Stimulated activated CD8-positive, alpha-beta memory T cell treated with anti-CD3 and anti-CD28 coated beads, Interleukin-12 subunit alpha, Interleukin-12 subunit beta, amount 100 ng/mL, for 1 hour (primary cell): ENCODE measurements at regions not wholly inside any gene's neighbourhood (a gene's known extent, or its start where the extent isn't known, plus 50 kb on each side); places are given as distances from the start of the nearest gene placed in this dataset.
"Not testable (repeated sequence)": the region's sequence is repeated elsewhere in the genome, so short reads cannot be mapped to it uniquely, and the experiment has no call there.

ENCODE experiments used
- DNase-seq: peaks from one replicate; pipeline ENCODE4 v3.0.0-alpha.2; 2020; ENCODE audit warnings: low read depth

DNA sequence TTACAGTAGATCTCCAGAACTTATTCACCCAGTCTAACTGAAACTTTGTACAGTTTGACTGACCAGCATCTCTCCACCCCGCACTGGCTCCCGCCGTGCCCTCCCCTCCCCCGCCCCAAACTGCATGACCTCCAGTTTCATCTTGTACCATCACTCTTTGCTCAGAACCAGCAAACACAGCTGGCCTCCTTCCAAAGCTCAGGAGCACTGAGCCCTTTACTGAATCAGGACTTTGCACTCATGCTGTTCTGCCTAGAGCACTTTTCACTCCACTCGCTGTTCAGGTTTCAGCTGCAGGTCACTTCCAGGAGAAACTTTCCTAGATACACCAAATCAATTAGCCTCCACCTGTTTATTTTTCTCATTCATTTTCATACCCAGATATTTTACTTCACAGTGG, 455.3 kb upstream of the PDE3A start:
- no peak for DNase-seq

GRCh38 chr12:19915392-19916195, 452.7 kb upstream of the PDE3A start:
- DNase-seq: no peak

DNA sequence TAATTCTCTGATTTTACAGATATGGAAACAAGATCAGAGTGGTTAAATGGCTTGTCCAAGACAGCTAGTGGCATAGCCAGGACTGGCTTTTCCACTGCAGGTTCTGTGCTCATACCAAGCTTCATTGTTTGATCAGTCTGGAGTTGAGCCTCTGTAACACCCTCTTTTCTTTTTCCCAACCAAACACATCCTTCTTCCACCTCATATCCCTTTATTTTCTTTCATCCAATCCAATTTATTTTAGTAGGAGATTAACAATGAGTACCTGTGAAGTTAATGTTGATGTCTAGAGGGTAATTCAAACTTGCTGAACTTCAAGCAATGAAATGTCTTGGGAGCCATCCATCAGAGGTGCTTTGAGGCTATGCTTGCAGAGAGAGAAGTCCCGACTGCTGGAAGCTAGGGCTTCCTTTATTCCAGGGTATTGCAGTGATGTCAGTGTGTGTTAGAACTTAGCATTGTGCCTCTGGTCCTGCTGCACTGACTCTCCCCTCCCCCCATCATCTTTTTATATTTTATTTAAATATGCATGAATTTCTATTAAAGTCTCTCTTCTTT, 452.1 kb upstream of the PDE3A start:
- no peak for DNase-seq

GRCh38 chr12:19916974-19917373, 451.4 kb upstream of the PDE3A start:
- no peak for DNase-seq

DNA sequence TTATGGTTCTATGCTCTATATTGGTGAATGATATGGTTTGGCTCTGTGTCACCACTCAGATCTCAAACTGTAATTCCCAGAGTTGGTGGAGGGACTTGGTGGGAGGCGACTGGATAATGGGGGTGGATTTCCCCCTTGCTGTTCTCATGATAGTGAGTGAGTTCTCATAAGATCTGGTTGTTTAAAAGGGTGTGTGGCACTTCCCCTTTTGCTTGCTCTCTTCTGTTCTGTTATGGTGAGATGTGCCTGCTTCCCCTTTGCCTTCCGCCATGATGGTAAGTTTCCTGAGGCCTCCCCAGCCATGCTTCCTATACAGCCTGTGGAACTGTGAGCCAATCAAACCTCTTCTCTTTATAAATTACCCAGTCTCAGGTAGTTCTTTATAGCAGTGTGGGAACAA, 446.6 kb upstream of the PDE3A start:
- DNase-seq: not testable (repeated sequence)

- no peak for DNase-seq
These were observed 445.6 kb upstream of the PDE3A start for GRCh38 chr12:19922717-19923116.

DNA sequence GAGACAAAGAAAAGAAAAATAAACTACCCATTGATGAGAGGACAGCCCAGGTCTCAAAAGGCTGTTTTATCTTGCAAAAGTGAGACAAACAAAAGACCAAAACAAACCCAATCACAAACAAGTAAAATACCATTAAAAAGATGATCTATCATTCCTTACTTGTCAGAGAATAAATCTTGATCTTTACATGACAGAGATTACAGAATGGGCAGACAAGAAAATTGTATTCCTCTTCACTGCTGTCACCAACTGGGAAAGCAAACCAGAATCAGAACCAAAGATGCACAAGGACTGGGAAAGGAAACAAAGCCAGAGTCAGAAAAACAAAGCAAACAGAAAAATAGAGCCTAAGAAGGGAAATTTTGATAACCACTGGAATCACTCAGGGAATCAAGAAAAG, 444.0 kb upstream of the PDE3A start:
- no peak for DNase-seq

GRCh38 chr12:19925841-19926240, 442.5 kb upstream of the PDE3A start:
- DNase-seq: no peak

GRCh38 chr12:19926266-19926665, 442.1 kb upstream of the PDE3A start:
- DNase-seq: no peak

DNA sequence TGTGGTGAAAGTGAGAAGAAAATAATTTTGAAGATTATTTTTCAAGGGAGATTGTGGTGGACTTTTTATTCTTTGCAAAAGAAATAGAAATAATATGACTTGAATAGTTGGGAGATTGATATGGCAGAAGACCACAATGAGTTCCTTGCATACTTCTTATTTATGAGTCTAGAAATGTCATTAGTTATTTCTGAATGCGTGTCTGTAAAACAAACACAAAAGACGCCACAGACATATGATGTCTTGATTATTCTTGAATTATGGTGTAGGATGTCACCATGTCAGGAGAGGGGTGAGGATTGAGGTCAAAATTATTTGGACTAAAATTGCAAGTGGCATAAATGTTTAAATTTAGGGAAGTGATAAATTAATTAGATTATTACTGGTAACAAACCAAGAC, 440.7 kb upstream of the PDE3A start:
- no peak for DNase-seq

DNA sequence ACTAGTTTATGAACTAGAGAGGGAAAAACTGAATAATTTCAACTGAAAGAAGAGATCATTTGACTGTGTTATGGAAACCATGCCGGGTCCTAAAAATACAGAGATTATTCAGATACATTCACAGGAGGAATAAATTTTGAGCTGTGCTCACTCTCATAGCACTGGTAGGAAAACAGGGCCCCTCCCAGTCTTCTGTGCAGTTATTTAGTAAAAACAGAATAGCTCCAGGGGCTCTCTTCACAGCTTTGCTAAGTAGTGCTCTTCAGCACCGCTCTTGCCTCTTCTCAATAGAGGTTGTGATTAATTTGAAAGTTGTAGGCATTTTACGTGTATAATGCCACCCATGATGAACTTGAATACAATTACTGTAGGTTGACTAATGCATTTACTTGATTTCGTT, 435.9 kb upstream of the PDE3A start:
- DNase-seq: no peak

DNA sequence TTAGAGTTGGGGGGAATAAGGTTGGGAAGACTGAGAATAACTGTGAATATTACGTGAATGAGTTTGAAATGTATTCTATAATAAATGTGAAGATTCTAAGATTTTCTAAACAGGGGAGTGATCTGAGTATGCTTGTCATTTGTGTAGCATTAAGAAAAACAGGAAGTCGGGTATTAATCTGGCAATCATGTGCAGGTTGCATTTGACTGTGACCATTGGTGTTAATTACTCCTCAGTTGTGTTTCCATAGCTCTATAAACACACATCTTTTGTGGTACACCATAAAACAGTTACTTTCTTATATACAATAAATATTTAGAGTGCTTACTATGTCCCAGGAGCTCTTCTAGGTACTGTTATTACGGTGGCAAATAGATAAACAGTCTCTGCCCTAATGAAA, 434.4 kb upstream of the PDE3A start:
- DNase-seq: no peak

- no peak for DNase-seq
These were observed 431.2 kb upstream of the PDE3A start for GRCh38 chr12:19937161-19937560.

DNA sequence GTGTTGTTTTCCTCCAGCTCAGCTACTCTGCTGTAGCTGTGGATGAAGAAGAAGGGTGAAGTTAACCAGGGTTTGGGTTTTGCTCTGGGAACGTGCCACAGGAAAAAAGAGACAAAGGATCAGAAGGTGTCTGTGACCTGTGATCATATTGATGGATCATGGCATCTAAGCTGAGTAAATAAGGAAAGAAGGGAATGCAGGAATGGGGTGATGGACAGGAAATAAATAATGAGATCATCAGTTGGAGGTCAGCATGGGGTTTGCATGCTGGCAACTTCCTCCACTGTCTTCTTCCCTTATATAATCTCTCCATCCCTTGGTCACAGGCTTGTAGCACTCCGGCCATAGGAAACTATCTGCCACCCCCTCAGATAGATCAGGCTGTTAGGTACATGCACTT, 430.3 kb upstream of the PDE3A start:
- no peak for DNase-seq

GRCh38 chr12:19938491-19938890, 429.8 kb upstream of the PDE3A start:
- no peak for DNase-seq

GRCh38 chr12:19940267-19940666, 428.1 kb upstream of the PDE3A start:
- DNase-seq: no peak

DNA sequence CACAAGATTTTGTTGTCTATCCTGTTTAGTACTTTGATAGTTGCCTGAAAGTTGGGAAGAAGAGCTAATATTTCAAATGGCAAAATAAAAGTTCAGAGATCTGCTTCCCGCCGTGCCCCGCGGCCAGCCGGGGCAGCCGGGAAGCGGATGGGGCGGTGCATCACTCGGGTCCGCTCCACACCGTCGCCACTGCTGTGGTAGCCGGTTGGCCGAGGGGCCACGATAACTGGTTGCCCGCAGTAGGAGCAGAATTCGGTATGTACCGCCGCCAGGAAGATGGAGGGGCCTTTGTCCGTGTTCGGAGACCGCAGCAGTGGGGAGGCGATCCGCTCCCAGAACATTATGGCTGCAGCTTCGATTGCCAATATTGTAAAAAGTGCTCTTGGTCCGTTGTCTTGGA, 427.2 kb upstream of the PDE3A start:
- DNase-seq: no peak

GRCh38 chr12:19945559-19946435, 422.5 kb upstream of the PDE3A start:
- DNase-seq: no peak

DNA sequence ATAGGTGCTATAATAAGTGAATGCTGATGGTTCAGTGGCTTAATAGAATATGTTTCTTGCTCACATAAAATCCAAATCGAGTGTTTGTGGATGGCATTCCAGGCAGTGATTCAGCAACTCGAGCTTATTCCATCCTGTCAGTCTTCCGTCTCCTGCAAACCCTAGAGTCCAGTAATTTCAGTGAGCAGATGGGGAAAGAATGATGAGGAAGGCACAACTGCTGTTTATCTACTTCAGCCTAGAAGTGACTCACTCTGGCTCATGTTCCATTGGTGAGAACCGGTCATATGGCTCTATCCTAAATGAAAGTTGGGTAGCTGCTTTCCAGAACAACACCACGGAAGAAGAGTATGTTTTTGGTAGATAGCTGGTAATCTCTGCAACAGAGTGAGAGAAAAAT, 421.8 kb upstream of the PDE3A start:
- DNase-seq: no peak

- no peak for DNase-seq
These were observed 421.0 kb upstream of the PDE3A start for GRCh38 chr12:19947344-19947743.

DNA sequence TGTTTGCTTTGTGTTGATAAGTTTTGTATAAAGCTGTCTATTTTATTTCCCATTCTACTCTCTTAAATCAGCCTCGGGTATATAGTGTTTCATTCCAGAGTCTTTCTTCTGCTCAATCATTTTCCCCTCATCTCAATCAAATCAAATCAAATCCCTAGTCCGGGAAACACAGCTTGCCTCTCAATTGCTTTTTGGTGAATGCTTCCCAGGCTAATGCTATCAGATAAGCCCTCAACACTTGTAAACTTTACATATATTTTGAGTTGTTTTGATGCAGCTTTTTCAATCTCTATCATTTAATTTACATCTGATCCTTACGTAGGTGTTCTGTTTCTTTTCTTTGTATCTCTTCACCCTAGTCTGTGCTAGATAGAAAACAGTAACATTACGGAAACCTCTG, 416.7 kb upstream of the PDE3A start:
- no peak for DNase-seq

DNA sequence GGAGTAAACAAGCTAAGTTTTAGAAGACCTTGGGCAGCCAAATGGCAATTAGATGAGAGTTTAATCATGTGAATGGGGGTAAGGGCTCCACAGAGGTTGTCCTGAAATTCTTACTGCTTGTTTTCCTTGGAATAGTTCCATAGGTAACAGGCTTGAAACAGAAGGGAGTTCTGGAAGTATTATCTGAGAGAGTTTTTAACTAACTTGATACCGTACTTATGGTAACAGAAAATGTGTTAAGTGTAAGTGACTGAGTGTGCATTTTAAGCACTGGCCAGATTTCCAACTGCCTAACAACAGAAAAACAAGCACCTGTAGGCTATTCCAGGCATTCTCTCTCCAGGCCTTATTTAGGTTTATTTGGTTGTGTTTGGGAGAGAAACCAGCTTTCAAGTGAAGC, 414.6 kb upstream of the PDE3A start:
- DNase-seq: no peak

DNA sequence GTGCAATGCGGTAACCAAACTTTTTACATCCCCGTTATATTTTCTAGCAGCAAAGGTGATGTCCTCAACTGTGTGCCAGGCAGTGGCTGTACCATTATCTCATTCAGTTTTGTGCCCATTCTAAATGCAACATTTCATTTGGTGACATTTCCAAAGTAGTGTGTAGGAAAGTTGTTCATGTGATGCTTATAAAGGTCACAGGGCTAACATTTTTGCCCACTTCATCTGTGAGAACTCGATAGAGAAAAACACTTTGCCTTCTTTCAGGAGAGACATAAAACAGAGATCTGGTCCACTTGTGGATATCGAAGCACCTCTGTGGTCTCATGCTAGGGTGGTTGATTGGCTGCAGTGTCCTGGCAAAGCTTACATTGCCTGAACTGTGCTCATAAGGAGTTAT, 414.2 kb upstream of the PDE3A start:
- DNase-seq: no peak
